PC-3 (cell line): ENCODE measurements at regions not wholly inside any gene's neighbourhood (a gene's known extent, or its start where the extent isn't known, plus 50 kb on each side); places are given as distances from the start of the nearest gene placed in this dataset.

Experiments
- ATAC-seq: fragments of 200-7000 bp; cut with Tn5 transposase; 2 replicates; pipeline ENCODE4 v1.9.1; 2020; ENCODE audit warnings: mild to moderate bottlenecking, moderate library complexity
- BruUV-seq: library from RNA; stranded (reverse); fragments of 400-500 nt; replicated peaks from 2 replicates; lab custom pipeline; 2021; lab: Mats Ljungman, UMichigan
- CTCF ChIA-PET: fragments of 300-600 bp; sonication (Branson Sonifier 250); formaldehyde crosslinking; loops from one replicate; lab custom pipeline; 2022; ENCODE audit warnings: antibody characterized with exemption; lab: Charles Lee
- POLR2A ChIA-PET: fragments of 300-600 bp; sonication (Branson Sonifier 250); formaldehyde crosslinking; loops from one replicate; lab custom pipeline; 2022; ENCODE audit warnings: antibody characterized with exemption; ENCODE audit not compliant: unreplicated experiment; lab: Charles Lee
- DNase-seq: peaks from one replicate; pipeline ENCODE4 v3.0.0-alpha.2; 2015
- H2AFZ ChIP-seq: fragments of 300-600 bp; sonication (generic); 2 replicates; pipeline ENCODE4 v1.6.0; 2016; ENCODE audit warnings: antibody characterized with exemption, low read length
- H3F3A ChIP-seq: fragments of 300-600 bp; sonication (generic); one replicate; pipeline ENCODE4 v1.6.0; 2017; ENCODE audit warnings: antibody characterized with exemption, low read length, control low read depth, mild to moderate bottlenecking; ENCODE audit not compliant: unreplicated experiment
- H3K27ac ChIP-seq: fragments of 300-600 bp; sonication (generic); 2 replicates; pipeline ENCODE4 v1.5.1; 2016; ENCODE audit warnings: mild to moderate bottlenecking, low read length
- H3K27me3 ChIP-seq: fragments of 300-600 bp; sonication (generic); 2 replicates; pipeline ENCODE4 v1.6.1; 2016; ENCODE audit warnings: low read length, mixed read lengths
- H3K36me3 ChIP-seq: fragments of 300-600 bp; sonication (generic); 2 replicates; pipeline ENCODE4 v1.6.1; 2016; ENCODE audit warnings: low read depth, mixed run types, low read length, mixed read lengths
- H3K4me1 ChIP-seq: fragments of 300-600 bp; sonication (generic); 2 replicates; pipeline ENCODE4 v1.5.1; 2016; ENCODE audit warnings: low read length; ENCODE audit not compliant: insufficient read depth
- H3K4me2 ChIP-seq: fragments of 300-600 bp; sonication (generic); 2 replicates; pipeline ENCODE4 v1.6.0; 2016; ENCODE audit warnings: low read length
- H3K4me3 ChIP-seq: fragments of 300-600 bp; sonication (generic); 2 replicates; pipeline ENCODE4 v1.5.1; 2016; ENCODE audit warnings: mild to moderate bottlenecking, low read length, mixed read lengths
- H3K79me2 ChIP-seq: fragments of 300-600 bp; sonication (generic); 2 replicates; pipeline ENCODE4 v1.6.1; 2017; ENCODE audit warnings: low read length, mixed read lengths
- H3K9ac ChIP-seq: fragments of 300-600 bp; sonication (generic); 2 replicates; pipeline ENCODE4 v1.6.0; 2016; ENCODE audit warnings: mild to moderate bottlenecking, low read length
- H3K9me2 ChIP-seq: fragments of 300-600 bp; sonication (generic); replicated peaks from 2 replicates; pipeline ENCODE4 v1.6.1; 2016; ENCODE audit warnings: mixed run types, low read length, mixed read lengths
- H3K9me3 ChIP-seq: fragments of 300-600 bp; sonication (generic); 2 replicates; pipeline ENCODE4 v1.6.1; 2016; ENCODE audit warnings: low read length, mixed read lengths
- H4K20me1 ChIP-seq: fragments of 300-600 bp; sonication (generic); 2 replicates; pipeline ENCODE4 v1.6.1; 2016; ENCODE audit warnings: low read length, mixed read lengths
- CTCF ChIP-seq: fragments of 300-600 bp; sonication (generic); conservative IDR thresholded peaks from 2 replicates; pipeline ENCODE4 v1.5.1; 2017; ENCODE audit warnings: antibody characterized with exemption, low read depth, mild to moderate bottlenecking, low read length
- EZH2 ChIP-seq: fragments of 300-600 bp; sonication (generic); IDR thresholded peaks from one replicate; pipeline ENCODE4 v1.6.1; 2017; ENCODE audit warnings: antibody characterized with exemption, mild to moderate bottlenecking, low read length; ENCODE audit not compliant: unreplicated experiment
- EZH2phosphoT487 ChIP-seq: fragments of 300-600 bp; sonication (generic); IDR thresholded peaks from 2 replicates; pipeline ENCODE4 v1.6.1; 2018; ENCODE audit warnings: mild to moderate bottlenecking, antibody characterized with exemption, low read length, borderline replicate concordance
- intact Hi-C: fragments of 100-400 bp; cut with micrococcal nuclease; formaldehyde crosslinking; loops from 2 replicates; pipeline ENCODE4 v1.9.0; 2023

- Histone ChIP-seq H4K20me1 (no peaks in the 10 kb centered on the region), H3K4me3 (no peak overlapping the region), H3K4me1 (no peaks in the 10 kb centered on the region), H3K4me2 (no peak overlapping the region), H3K79me2 (no peaks in the 10 kb centered on the region), H3K9me3 (no peaks in the 10 kb centered on the region), H3K27me3 (no peaks in the 10 kb centered on the region), H3K9ac (no peak overlapping the region), H3F3A (no peaks in the 10 kb centered on the region), H3K9me2 (no peaks in the 10 kb centered on the region), H3K36me3 (no peaks in the 10 kb centered on the region), H2AFZ (no peak overlapping the region), H3K27ac (no peak overlapping the region)
- TF ChIP-seq EZH2phosphoT487: no peak
- TF ChIP-seq CTCF: no peak
- no peak for TF ChIP-seq EZH2
- no peak for DNase-seq
- ChIA-PET POLR2A (no interaction called here), CTCF (no interaction called here)
- no peak for ATAC-seq
- intact Hi-C loops: no loop called here
- no TSS peak for BruUV-seq
Observed at GRCh38 chr5:165202519-165202910, 1697.1 kb downstream of the MAT2B start.

GRCh38 chr5:165209101-165209727 lies 1703.8 kb downstream of the MAT2B start:
- H3F3A ChIP-seq: no peaks in the 10 kb centered on the region
- H3K9me2 ChIP-seq: no peaks in the 10 kb centered on the region
- ChIA-PET POLR2A (no interaction called here), CTCF (no interaction called here)
- BruUV-seq: no TSS peak
- no peaks in the 10 kb centered on the region for H3K79me2 ChIP-seq
- DNase-seq (peak; percentile 53), ATAC-seq (no peak)
- no peaks in the 10 kb centered on the region for H3K27me3 ChIP-seq
- no peaks in the 10 kb centered on the region for H4K20me1 ChIP-seq
- no peak overlapping the region for H3K4me3 ChIP-seq
- no peak overlapping the region for H2AFZ ChIP-seq
- TF ChIP-seq CTCF (peak; percentile 70), EZH2phosphoT487 (no peak)
- H3K4me2 ChIP-seq: no peak overlapping the region
- H3K9me3 ChIP-seq: no peaks in the 10 kb centered on the region
- H3K27ac ChIP-seq: no peak overlapping the region
- intact Hi-C loops: loop anchor here (1.0 kb wide), 3 partner anchors 180 to 1645 kb away; no protein-coding TSS in a partner anchor
- H3K9ac ChIP-seq: no peak overlapping the region
- no peaks in the 10 kb centered on the region for H3K4me1 ChIP-seq
- no peaks in the 10 kb centered on the region for H3K36me3 ChIP-seq

GRCh38 chr5:165224366-165225045 lies 1719.1 kb downstream of the MAT2B start:
- Histone ChIP-seq H3K27ac (no peak overlapping the region), H2AFZ (no peak overlapping the region), H4K20me1 (no peaks in the 10 kb centered on the region), H3K27me3 (no peaks in the 10 kb centered on the region), H3K4me1 (no peaks in the 10 kb centered on the region), H3K79me2 (no peaks in the 10 kb centered on the region), H3K9me2 (no peaks in the 10 kb centered on the region), H3K4me2 (no peak overlapping the region), H3K36me3 (no peaks in the 10 kb centered on the region), H3F3A (no peaks in the 10 kb centered on the region), H3K4me3 (no peak overlapping the region), H3K9ac (no peak overlapping the region), H3K9me3 (no peaks in the 10 kb centered on the region)
- intact Hi-C loops: loop anchor here (5.0 kb wide), 1 partner anchor 233 kb away; no protein-coding TSS in a partner anchor
- TF ChIP-seq EZH2 (no peak), CTCF (no peak), EZH2phosphoT487 (no peak)
- BruUV-seq: no TSS peak
- POLR2A ChIA-PET: no interaction called here
- CTCF ChIA-PET: no interaction called here
- ATAC-seq: no peak
- no peak for DNase-seq
